BJ (cell line): ENCODE measurements at regions not wholly inside any gene's neighbourhood (a gene's known extent, or its start where the extent isn't known, plus 50 kb on each side); places are given as distances from the start of the nearest gene placed in this dataset.

Experiments used
- CTCF ChIA-PET: fragments of 350-600 bp; formaldehyde crosslinking; extraction: SDS; loops from one replicate; lab custom pipeline; 2021; ENCODE audit warnings: antibody characterized with exemption, inconsistent platforms; lab: Yijun Ruan, JAX
- POLR2A ChIA-PET: fragments of 300-600 bp; sonication (Branson Sonifier 250); formaldehyde crosslinking; extraction: SDS; loops from one replicate; lab custom pipeline; 2021; ENCODE audit warnings: antibody characterized with exemption; lab: Charles Lee
- DNase-seq: peaks from one replicate; pipeline ENCODE4 v3.0.0-alpha.2; 2011; ENCODE audit warnings: low read depth
- H3K27me3 ChIP-seq: 2 replicates; pipeline ENCODE4 v1.6.0; 2011; ENCODE audit warnings: low read length; ENCODE audit not compliant: control insufficient read depth, insufficient read depth
- H3K36me3 ChIP-seq: 2 replicates; pipeline ENCODE4 v1.5.1; 2011; ENCODE audit warnings: low read length; ENCODE audit not compliant: control insufficient read depth, insufficient read depth
- H3K4me3 ChIP-seq: 2 replicates; pipeline ENCODE4 v1.5.1; 2011; ENCODE audit warnings: low read depth, mild to moderate bottlenecking, control low read depth, low read length
- TF ChIP-seq, protein P1 (sequence below): IDR thresholded peaks from 2 replicates; pipeline ENCODE4 v1.5.1; 2011; ENCODE audit warnings: low read depth, mild to moderate bottlenecking, control low read depth, inconsistent platforms, low read length, moderate library complexity; ENCODE audit not compliant: insufficient read depth

DNA sequence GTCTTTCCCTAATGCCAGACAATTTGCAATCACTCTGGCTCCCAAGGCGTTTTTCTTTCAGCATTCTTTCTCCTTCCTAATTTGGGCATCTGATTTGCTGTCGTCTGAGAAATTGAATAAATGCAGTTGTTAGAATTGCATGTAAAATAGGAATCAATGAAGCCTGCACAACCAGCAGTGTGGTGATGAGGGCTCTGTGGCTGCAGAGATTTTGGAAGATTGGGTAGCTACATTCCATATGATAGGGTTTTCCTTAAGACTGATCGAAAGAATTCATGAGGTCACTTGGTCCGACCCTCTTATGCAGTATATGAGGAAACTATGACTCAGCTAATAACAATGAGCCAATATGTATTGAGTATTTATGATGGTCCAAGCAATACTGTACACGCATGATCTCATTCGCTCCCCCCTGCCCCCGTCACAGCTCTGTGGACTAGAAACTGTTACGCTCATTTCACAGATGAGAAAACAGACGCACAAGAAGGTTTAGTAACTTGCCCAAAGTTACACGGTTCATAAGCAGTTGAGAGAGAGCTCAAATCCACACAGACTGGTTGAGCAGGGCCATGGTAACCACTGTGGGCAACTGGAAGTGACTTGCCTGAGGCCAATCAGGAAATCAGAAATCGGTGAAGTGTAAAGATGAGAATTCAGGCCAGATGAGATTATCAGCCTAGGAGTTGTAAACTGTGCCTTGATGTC, 527.2 kb downstream of the GATA3 start:
- no peak for DNase-seq
- ChIA-PET CTCF (no interaction called here), POLR2A (no interaction called here)
- TF ChIP-seq, protein P1, sequence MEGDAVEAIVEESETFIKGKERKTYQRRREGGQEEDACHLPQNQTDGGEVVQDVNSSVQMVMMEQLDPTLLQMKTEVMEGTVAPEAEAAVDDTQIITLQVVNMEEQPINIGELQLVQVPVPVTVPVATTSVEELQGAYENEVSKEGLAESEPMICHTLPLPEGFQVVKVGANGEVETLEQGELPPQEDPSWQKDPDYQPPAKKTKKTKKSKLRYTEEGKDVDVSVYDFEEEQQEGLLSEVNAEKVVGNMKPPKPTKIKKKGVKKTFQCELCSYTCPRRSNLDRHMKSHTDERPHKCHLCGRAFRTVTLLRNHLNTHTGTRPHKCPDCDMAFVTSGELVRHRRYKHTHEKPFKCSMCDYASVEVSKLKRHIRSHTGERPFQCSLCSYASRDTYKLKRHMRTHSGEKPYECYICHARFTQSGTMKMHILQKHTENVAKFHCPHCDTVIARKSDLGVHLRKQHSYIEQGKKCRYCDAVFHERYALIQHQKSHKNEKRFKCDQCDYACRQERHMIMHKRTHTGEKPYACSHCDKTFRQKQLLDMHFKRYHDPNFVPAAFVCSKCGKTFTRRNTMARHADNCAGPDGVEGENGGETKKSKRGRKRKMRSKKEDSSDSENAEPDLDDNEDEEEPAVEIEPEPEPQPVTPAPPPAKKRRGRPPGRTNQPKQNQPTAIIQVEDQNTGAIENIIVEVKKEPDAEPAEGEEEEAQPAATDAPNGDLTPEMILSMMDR, result no peak
- no peaks in the 10 kb centered on the region for H3K36me3 ChIP-seq
- no peak overlapping the region for H3K4me3 ChIP-seq
- H3K27me3 ChIP-seq, result no peaks in the 10 kb centered on the region

DNA sequence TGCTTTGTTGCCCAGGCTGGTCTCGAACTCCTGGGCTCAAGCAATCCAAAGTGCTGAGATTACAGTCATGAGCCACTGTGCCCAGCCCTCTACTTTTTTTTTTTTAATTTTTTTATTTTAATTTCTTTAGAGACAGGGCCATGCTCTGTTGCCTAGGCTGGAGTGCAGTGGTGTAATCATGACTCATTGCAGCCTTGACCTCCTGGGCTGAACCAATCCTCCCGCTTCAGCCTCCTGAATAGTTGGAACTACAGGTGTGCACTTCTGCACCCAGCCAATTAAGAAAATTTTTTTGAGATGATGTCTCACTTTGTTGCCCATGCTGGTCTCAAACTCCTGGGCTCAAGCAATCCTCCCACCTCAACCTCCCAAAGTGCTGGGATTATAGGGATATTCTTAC, 528.6 kb downstream of the GATA3 start:
- POLR2A ChIA-PET, result no interaction called here

DNA sequence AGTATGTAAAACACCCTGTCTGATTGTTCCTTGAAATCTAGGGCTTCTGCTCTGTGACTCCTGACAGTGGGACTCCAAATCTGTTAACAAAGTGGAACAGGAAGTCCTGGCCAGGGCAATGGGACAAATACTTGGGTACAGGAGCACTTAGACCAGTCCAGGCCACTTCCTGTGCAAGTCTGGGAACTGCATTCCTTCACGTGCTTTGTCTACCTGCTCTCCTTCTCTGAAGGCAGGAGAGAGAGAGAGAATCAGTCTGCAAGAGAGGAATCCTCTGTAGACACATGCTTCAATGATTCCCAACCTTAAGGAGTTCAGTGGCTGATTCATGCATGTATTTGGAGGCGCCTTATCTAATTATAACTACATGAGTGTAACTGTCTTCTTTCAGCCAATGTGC, 530.2 kb downstream of the GATA3 start:
- CTCF ChIA-PET, result no interaction called here
- POLR2A ChIA-PET, result no interaction called here
- no peaks in the 10 kb centered on the region for H3K36me3 ChIP-seq
- H3K27me3 ChIP-seq, result no peaks in the 10 kb centered on the region
- no peak for DNase-seq
- TF ChIP-seq, protein P1, result no peak
- no peak overlapping the region for H3K4me3 ChIP-seq

More for the DNA sequence above, 528.6 kb downstream of the GATA3 start:
- Histone ChIP-seq H3K27me3 (no peaks in the 10 kb centered on the region), H3K36me3 (no peaks in the 10 kb centered on the region), H3K4me3 (no peak overlapping the region)
- TF ChIP-seq, protein P1, result no peak
- DNase-seq, result no peak
- CTCF ChIA-PET, result no interaction called here

DNA sequence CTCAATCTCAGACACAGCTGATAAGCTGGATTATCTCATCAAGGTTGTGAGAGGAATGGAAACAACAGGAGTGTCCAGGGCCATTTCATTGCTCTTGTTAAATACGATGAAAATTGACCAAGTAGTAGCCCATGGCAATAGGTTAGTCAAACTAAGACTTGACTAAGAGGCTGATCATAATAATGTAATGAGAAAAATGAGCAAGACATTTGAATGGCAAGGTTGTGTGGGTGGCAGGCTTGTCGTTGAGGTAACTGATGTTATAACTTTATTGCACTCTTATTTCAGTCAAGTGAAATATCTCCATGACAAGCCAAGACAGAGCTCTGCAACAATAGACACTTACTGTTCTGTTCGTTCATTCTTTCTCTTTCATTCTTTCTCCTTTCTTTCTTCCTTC, 532.0 kb downstream of the GATA3 start:
- DNase-seq, result no peak
- Histone ChIP-seq H3K36me3 (no peaks in the 10 kb centered on the region), H3K4me3 (no peak overlapping the region), H3K27me3 (no peaks in the 10 kb centered on the region)
- POLR2A ChIA-PET, result no interaction called here
- CTCF ChIA-PET, result no interaction called here
- TF ChIP-seq, protein P1, result no peak

DNA sequence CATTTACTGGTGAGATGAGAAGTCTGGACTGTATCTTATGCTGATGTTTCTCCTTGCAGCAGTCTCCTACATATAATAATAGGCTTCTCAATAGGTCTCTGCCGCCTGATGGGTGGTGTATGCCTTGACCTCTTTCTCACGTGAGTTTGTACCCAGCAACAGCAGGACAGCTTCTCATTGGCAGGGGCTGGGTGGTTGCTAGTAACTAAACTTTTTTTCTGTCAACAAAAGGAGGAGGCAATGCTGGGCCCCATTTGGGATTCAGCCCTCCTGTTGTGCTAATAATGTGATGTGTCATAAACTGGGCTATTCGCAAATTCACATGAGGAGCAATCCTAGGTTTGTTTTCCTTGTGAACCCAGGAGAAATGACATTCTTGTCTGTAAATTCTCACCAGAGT, 533.6 kb downstream of the GATA3 start:
- TF ChIP-seq, protein P1, result no peak
- POLR2A ChIA-PET, result no interaction called here
- CTCF ChIA-PET, result no interaction called here
- Histone ChIP-seq H3K27me3 (no peaks in the 10 kb centered on the region), H3K4me3 (no peak overlapping the region), H3K36me3 (no peaks in the 10 kb centered on the region)
- no peak for DNase-seq
